ENCODE measurements at regions not wholly inside any gene's neighbourhood (a gene's known extent, or its start where the extent isn't known, plus 50 kb on each side); places are given as distances from the start of the nearest gene placed in this dataset.

GRCh38 chr1:227424953-227425352, 106.7 kb upstream of the CDC42BPA start:
- Histone ChIP-seq H3K27ac (no peak overlapping the region), H3K36me3 (no peaks in the 10 kb centered on the region), H3K4me3 (no peak overlapping the region), H3K27me3 (replicated peaks; ENCODE audit: insufficient read depth) (no peaks in the 10 kb centered on the region), H3K9me3 (no peaks in the 10 kb centered on the region), H3K4me1 (ENCODE audit: control insufficient read depth in 1 of 2, low read depth in 2 of 2) (peaks cover 11 to 24% of the 10 kb centered on the region in 2 donors)
- no peak for DNase-seq (ENCODE audit: low spot score)
- TF ChIP-seq CTCF (IDR thresholded peaks at IDR 0.05), result no peak
- no peak for ATAC-seq (ENCODE audit: insufficient number of reproducible peaks, low FRiP score, low read depth)

- Histone ChIP-seq H3K27ac (no peak overlapping the region), H3K27me3 (replicated peaks; ENCODE audit: insufficient read depth) (no peaks in the 10 kb centered on the region), H3K36me3 (no peaks in the 10 kb centered on the region), H3K4me1 (ENCODE audit: control insufficient read depth in 1 of 2, low read depth in 2 of 2) (peaks cover 5 to 17% of the 10 kb centered on the region in 2 donors), H3K9me3 (no peaks in the 10 kb centered on the region), H3K4me3 (no peak overlapping the region)
- no peak for DNase-seq (ENCODE audit: low spot score)
- no peak for TF ChIP-seq CTCF (IDR thresholded peaks at IDR 0.05)
- ATAC-seq (ENCODE audit: insufficient number of reproducible peaks, low FRiP score, low read depth), result no peak
These were observed 105.9 kb upstream of the CDC42BPA start for GRCh38 chr1:227424159-227424680.

GRCh38 chr1:227422581-227422980, 104.3 kb upstream of the CDC42BPA start:
- no peaks in the 10 kb centered on the region for H3K36me3 ChIP-seq
- no peaks in the 10 kb centered on the region for H3K9me3 ChIP-seq
- no peak for DNase-seq (ENCODE audit: low spot score)
- no peak overlapping the region for H3K4me3 ChIP-seq
- peaks cover 0 to under 1% of the 10 kb centered on the region in 2 donors for H3K4me1 ChIP-seq (ENCODE audit: control insufficient read depth in 1 of 2, low read depth in 2 of 2)
- no peak overlapping the region for H3K27ac ChIP-seq
- ATAC-seq (ENCODE audit: insufficient number of reproducible peaks, low FRiP score, low read depth), result no peak
- no peaks in the 10 kb centered on the region for H3K27me3 ChIP-seq (replicated peaks; ENCODE audit: insufficient read depth)
- TF ChIP-seq CTCF (IDR thresholded peaks at IDR 0.05), result no peak

GRCh38 chr1:227420147-227420546, 101.9 kb upstream of the CDC42BPA start:
- peaks cover 0 to 11% of the 10 kb centered on the region in 2 donors for H3K4me1 ChIP-seq (ENCODE audit: control insufficient read depth in 1 of 2, low read depth in 2 of 2)

More at GRCh38 chr1:227420147-227420546, 101.9 kb upstream of the CDC42BPA start:
- no peaks in the 10 kb centered on the region for H3K9me3 ChIP-seq
- H3K27me3 ChIP-seq (replicated peaks; ENCODE audit: insufficient read depth), result no peaks in the 10 kb centered on the region
- no peak for TF ChIP-seq CTCF (IDR thresholded peaks at IDR 0.05)
- no peak overlapping the region for H3K4me3 ChIP-seq
- ATAC-seq (ENCODE audit: insufficient number of reproducible peaks, low FRiP score, low read depth) (no peak), DNase-seq (ENCODE audit: low spot score) (no peak)
- no peak overlapping the region for H3K27ac ChIP-seq
- no peaks in the 10 kb centered on the region for H3K36me3 ChIP-seq
